ENCODE measurements at regions not wholly inside any gene's neighbourhood (a gene's known extent, or its start where the extent isn't known, plus 50 kb on each side); places are given as distances from the start of the nearest gene placed in this dataset.

DNA sequence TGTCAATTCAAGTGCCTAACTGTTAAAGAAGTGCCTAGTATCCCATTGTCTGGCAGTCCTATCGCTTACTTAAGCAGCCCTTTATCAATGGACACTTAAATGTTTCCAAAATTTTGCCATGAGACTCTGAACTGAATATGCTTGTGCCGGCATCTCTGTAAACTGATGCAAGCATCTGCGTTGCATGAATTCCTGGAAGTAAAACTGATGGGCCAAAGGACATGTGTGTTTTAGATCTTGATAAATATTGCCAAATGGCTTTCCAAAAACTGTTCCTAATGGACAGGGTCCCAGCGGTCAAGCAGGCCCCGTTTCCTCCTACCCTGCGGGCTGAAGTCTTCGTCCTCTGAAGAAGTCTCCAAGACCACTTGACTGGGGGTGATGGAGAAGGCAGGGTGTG lies 121.3 kb upstream of the ZNF516 start:
- Histone ChIP-seq H2AFZ (ENCODE audit: low read depth, low read length) (no peak overlapping the region), H3K4me2 (ENCODE audit: insufficient read depth, low read length) (no peak overlapping the region), H3K4me3 (ENCODE audit: low read depth in 1 of 2, low read length in 2 of 2) (no peak overlapping the region), H3K27ac (ENCODE audit: low read length) (no peak overlapping the region), H3K36me3 (ENCODE audit: insufficient read depth, low read length) (no peaks in the 10 kb centered on the region), H3K9me3 (ENCODE audit: insufficient read depth, low read length, severe bottlenecking) (no peaks in the 10 kb centered on the region), H4K20me1 (ENCODE audit: insufficient read depth, low read length) (no peaks in the 10 kb centered on the region), H3K9ac (ENCODE audit: low read depth, low read length) (no peak overlapping the region), H3K4me1 (ENCODE audit: insufficient read depth, low read length) (no peaks in the 10 kb centered on the region), H3K27me3 (ENCODE audit: insufficient read depth, low read length, poor library complexity) (no peaks in the 10 kb centered on the region), H3K79me2 (ENCODE audit: insufficient read depth, low read length) (no peaks in the 10 kb centered on the region)
- no peak for TF ChIP-seq EZH2 (IDR thresholded peaks at IDR 0.05; ENCODE audit: borderline replicate concordance, low read depth, low read length, severe bottlenecking)
- TF ChIP-seq, protein P1, sequence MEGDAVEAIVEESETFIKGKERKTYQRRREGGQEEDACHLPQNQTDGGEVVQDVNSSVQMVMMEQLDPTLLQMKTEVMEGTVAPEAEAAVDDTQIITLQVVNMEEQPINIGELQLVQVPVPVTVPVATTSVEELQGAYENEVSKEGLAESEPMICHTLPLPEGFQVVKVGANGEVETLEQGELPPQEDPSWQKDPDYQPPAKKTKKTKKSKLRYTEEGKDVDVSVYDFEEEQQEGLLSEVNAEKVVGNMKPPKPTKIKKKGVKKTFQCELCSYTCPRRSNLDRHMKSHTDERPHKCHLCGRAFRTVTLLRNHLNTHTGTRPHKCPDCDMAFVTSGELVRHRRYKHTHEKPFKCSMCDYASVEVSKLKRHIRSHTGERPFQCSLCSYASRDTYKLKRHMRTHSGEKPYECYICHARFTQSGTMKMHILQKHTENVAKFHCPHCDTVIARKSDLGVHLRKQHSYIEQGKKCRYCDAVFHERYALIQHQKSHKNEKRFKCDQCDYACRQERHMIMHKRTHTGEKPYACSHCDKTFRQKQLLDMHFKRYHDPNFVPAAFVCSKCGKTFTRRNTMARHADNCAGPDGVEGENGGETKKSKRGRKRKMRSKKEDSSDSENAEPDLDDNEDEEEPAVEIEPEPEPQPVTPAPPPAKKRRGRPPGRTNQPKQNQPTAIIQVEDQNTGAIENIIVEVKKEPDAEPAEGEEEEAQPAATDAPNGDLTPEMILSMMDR (IDR thresholded peaks at IDR 0.05; ENCODE audit: borderline replicate concordance, extremely low read depth, low read length, poor library complexity, severe bottlenecking), result no peak
- ATAC-seq (ENCODE audit: insufficient read depth, low read depth) (no peak), DNase-seq (no peak)

DNA sequence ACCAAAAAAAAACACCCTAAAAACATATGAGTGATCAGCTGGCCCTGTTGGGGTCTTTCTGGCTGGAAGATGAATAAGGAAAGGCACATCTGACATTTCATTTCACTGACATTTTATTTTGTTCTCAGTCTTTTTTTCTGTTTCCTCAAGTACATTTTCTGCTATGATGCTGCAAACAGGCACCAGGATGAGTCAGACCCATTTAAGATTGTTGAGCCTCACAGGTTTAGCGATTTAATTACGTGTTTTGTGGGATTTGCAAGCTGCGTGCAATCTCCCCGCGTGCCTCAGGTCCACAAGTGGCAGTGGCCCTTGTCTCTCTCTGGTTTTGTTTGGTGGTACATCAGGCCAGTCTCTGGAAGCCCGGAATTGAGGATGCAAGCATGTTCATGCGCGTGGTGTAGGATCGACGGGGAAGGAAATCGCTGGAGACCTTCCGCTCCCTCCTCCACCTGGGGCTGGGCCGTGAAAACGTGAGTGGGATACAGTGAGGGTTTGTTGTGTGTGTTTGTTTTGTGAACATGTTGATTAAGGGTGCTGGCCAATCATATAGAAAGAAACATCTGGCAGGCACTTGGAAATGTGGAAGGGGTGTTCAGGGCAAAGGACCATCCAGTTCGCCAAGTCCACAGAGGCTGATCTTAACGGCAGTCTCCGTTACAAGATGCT lies 120.2 kb upstream of the ZNF516 start:
- H3K4me3 ChIP-seq (ENCODE audit: low read depth in 1 of 2, low read length in 2 of 2), result no peak overlapping the region
- no peak overlapping the region for H3K27ac ChIP-seq (ENCODE audit: low read length)
- H3K79me2 ChIP-seq (ENCODE audit: insufficient read depth, low read length), result no peaks in the 10 kb centered on the region
- no peaks in the 10 kb centered on the region for H3K27me3 ChIP-seq (ENCODE audit: insufficient read depth, low read length, poor library complexity)
- H3K4me1 ChIP-seq (ENCODE audit: insufficient read depth, low read length), result no peaks in the 10 kb centered on the region
- H3K9ac ChIP-seq (ENCODE audit: low read depth, low read length), result no peak overlapping the region
- H3K4me2 ChIP-seq (ENCODE audit: insufficient read depth, low read length), result no peak overlapping the region
- DNase-seq, result no peak
- ATAC-seq (ENCODE audit: insufficient read depth, low read depth), result no peak
- no peaks in the 10 kb centered on the region for H3K9me3 ChIP-seq (ENCODE audit: insufficient read depth, low read length, severe bottlenecking)
- no peaks in the 10 kb centered on the region for H4K20me1 ChIP-seq (ENCODE audit: insufficient read depth, low read length)
- no peak overlapping the region for H2AFZ ChIP-seq (ENCODE audit: low read depth, low read length)
- no peak for TF ChIP-seq EZH2 (IDR thresholded peaks at IDR 0.05; ENCODE audit: borderline replicate concordance, low read depth, low read length, severe bottlenecking)
- TF ChIP-seq, protein P1 (IDR thresholded peaks at IDR 0.05; ENCODE audit: borderline replicate concordance, extremely low read depth, low read length, poor library complexity, severe bottlenecking), result no peak
- H3K36me3 ChIP-seq (ENCODE audit: insufficient read depth, low read length), result no peaks in the 10 kb centered on the region

DNA sequence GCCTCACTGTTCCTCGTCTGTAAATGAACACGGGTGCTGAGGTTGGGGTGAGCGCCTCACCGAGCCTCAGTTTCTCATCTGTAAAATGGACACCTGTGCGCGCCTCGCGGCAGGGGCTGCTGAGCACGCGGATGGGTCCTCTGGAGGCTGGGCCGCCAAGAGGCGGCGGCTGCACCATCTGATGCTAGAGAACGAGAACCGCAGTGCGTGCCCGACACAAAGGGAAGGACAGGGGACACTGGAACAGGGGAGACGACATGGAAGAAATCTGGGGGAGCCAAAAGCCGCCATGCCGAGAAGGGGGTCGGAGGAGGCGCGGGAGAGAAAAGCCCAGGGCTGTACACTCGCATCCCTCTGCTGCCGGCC lies 118.7 kb upstream of the ZNF516 start:
- Histone ChIP-seq H3K4me1 (ENCODE audit: insufficient read depth, low read length) (no peaks in the 10 kb centered on the region), H3K27ac (ENCODE audit: low read length) (no peak overlapping the region), H3K4me3 (ENCODE audit: low read depth in 1 of 2, low read length in 2 of 2) (no peak overlapping the region), H3K36me3 (ENCODE audit: insufficient read depth, low read length) (no peaks in the 10 kb centered on the region), H3K9ac (ENCODE audit: low read depth, low read length) (no peak overlapping the region), H3K9me3 (ENCODE audit: insufficient read depth, low read length, severe bottlenecking) (no peaks in the 10 kb centered on the region), H3K27me3 (ENCODE audit: insufficient read depth, low read length, poor library complexity) (no peaks in the 10 kb centered on the region), H3K79me2 (ENCODE audit: insufficient read depth, low read length) (no peaks in the 10 kb centered on the region), H3K4me2 (ENCODE audit: insufficient read depth, low read length) (no peak overlapping the region), H4K20me1 (ENCODE audit: insufficient read depth, low read length) (no peaks in the 10 kb centered on the region), H2AFZ (ENCODE audit: low read depth, low read length) (no peak overlapping the region)
- no peak for ATAC-seq (ENCODE audit: insufficient read depth, low read depth)
- TF ChIP-seq, protein P1 (IDR thresholded peaks at IDR 0.05; ENCODE audit: borderline replicate concordance, extremely low read depth, low read length, poor library complexity, severe bottlenecking), result no peak
- no peak for TF ChIP-seq EZH2 (IDR thresholded peaks at IDR 0.05; ENCODE audit: borderline replicate concordance, low read depth, low read length, severe bottlenecking)
- no peak for DNase-seq

All from DND-41 (cell line).